H1 (cell line): ENCODE measurements at regions not wholly inside any gene's neighbourhood (a gene's known extent, or its start where the extent isn't known, plus 50 kb on each side); places are given as distances from the start of the nearest gene placed in this dataset.

Experiments used
- CTCF ChIA-PET: fragments of 300-600 bp; sonication (Branson Sonifier 250); formaldehyde crosslinking; loops from one replicate; lab custom pipeline; 2021; ENCODE audit not compliant: partially characterized antibody; lab: Charles Lee
- POLR2A ChIA-PET: fragments of 300-600 bp; sonication (Branson Sonifier 250); formaldehyde crosslinking; loops from one replicate; lab custom pipeline; 2021; ENCODE audit warnings: inconsistent platforms; ENCODE audit not compliant: partially characterized antibody; lab: Charles Lee
- DNase-seq, 2 experiments: peaks; one replicate each; pipeline versions ENCODE4 v3.0.0 to v3.0.0-alpha.2; 2010 to 2022; ENCODE audit warnings: low spot score in 2 of 2, low read depth in 1 of 2, mixed read lengths in 1 of 2
- FAIRE-seq: peaks from 2 replicates; lab custom pipeline; 2011; peaks lifted over from hg19 to GRCh38; lab: Jason Lieb, UNC
- H2AFZ ChIP-seq: 2 replicates; pipeline ENCODE4 v1.8.1; 2012; ENCODE audit warnings: low read length, inconsistent platforms
- H2AK5ac ChIP-seq: 2 replicates; pipeline ENCODE4 v1.6.1; 2013; ENCODE audit warnings: low read depth, low read length
- H2BK120ac ChIP-seq: replicated peaks from 2 replicates; pipeline ENCODE3; 2013; ENCODE audit warnings: low read depth, low read length, inconsistent platforms
- H2BK12ac ChIP-seq: 2 replicates; pipeline ENCODE4 v1.6.1; 2013; ENCODE audit warnings: low read depth, low read length
- H2BK15ac ChIP-seq: 2 replicates; pipeline ENCODE4 v1.6.1; 2013; ENCODE audit warnings: low read length
- H2BK20ac ChIP-seq: 2 replicates; pipeline ENCODE4 v1.6.1; 2013; ENCODE audit warnings: low read length
- H2BK5ac ChIP-seq: 2 replicates; pipeline ENCODE4 v1.6.1; 2013; ENCODE audit warnings: low read depth, low read length
- H3K14ac ChIP-seq: 2 replicates; pipeline ENCODE4 v1.6.1; 2013; ENCODE audit warnings: inconsistent platforms; ENCODE audit not compliant: insufficient read length
- H3K18ac ChIP-seq: 2 replicates; pipeline ENCODE4 v1.6.1; 2013; ENCODE audit warnings: low read length; ENCODE audit errors: extremely low read depth
- H3K23ac ChIP-seq: 2 replicates; pipeline ENCODE4 v1.6.1; 2013; ENCODE audit warnings: inconsistent platforms; ENCODE audit not compliant: insufficient read length
- H3K23me2 ChIP-seq: 2 replicates; pipeline ENCODE4 v1.6.1; 2013; ENCODE audit warnings: low read depth, low read length
- H3K27ac ChIP-seq: 2 replicates; pipeline ENCODE4 v1.6.1; 2011; ENCODE audit warnings: low read depth, low read length, inconsistent platforms
- H3K27me3 ChIP-seq, 4 experiments: replicated peaks in 1 of 4; 1 replicate in 1 of 4; 2 replicates in 3 of 4; pipeline versions ENCODE4 v1.6.1 to v1.8.1; 2011 to 2013; ENCODE audit warnings: low read length in 3 of 4, mild to moderate bottlenecking in 3 of 4, inconsistent platforms in 2 of 4, mixed read lengths in 2 of 4, moderate library complexity in 1 of 4; ENCODE audit not compliant: control insufficient read depth in 3 of 4, insufficient read depth in 3 of 4; ENCODE audit errors: extremely low read depth in 1 of 4
- H3K36me3 ChIP-seq, 4 experiments: 2 replicates each; pipeline versions ENCODE4 v1.6.1 to v1.8.1; 2011 to 2013; ENCODE audit warnings: mild to moderate bottlenecking in 4 of 4, low read length in 3 of 4, moderate library complexity in 2 of 4, control low read depth in 1 of 4, inconsistent platforms in 1 of 4; ENCODE audit not compliant: insufficient read depth in 4 of 4, control insufficient read depth in 2 of 4
- H3K4ac ChIP-seq: replicated peaks from 2 replicates; pipeline ENCODE3; 2013; ENCODE audit warnings: low read length, low read depth, mixed read lengths, inconsistent platforms; ENCODE audit not compliant: insufficient read length
- H3K4me1 ChIP-seq, 4 experiments: replicated peaks in 1 of 4; 1 replicate in 1 of 4; 2 replicates in 3 of 4; pipeline versions ENCODE4 v1.6.1 to v1.8.1; 2011 to 2013; ENCODE audit warnings: low read length in 3 of 4, inconsistent platforms in 2 of 4, mixed read lengths in 1 of 4; ENCODE audit not compliant: insufficient read depth in 4 of 4, control insufficient read depth in 3 of 4
- H3K4me2 ChIP-seq, 2 experiments: 2 replicates each; pipeline versions ENCODE4 v1.6.1 to v1.8.1; 2011 to 2013; ENCODE audit warnings: low read depth in 2 of 2, low read length in 2 of 2, control low read depth in 1 of 2, inconsistent platforms in 1 of 2, mild to moderate bottlenecking in 1 of 2; ENCODE audit not compliant: insufficient read depth in 1 of 2
- H3K4me3 ChIP-seq, 4 experiments: fragments of 200-600, 300-600 bp in 1 of 4; sonication (generic), shearing (Covaris generic), sonication (Bioruptor Twin) in 1 of 4; 2 replicates each; pipeline versions ENCODE4 v1.5.1 to v1.8.1; 2011 to 2016; ENCODE audit warnings: low read length in 4 of 4, low read depth in 3 of 4, control low read depth in 2 of 4, inconsistent platforms in 2 of 4, mild to moderate bottlenecking in 2 of 4, mixed read lengths in 1 of 4, moderate library complexity in 1 of 4; ENCODE audit not compliant: insufficient read depth in 2 of 4; ENCODE audit errors: extremely low read depth in 1 of 4
- H3K56ac ChIP-seq: replicated peaks from 2 replicates; pipeline ENCODE3; 2013; ENCODE audit warnings: low read depth, mild to moderate bottlenecking, mixed read lengths, low read length, inconsistent platforms; ENCODE audit not compliant: insufficient read length
- H3K79me1 ChIP-seq: 2 replicates; pipeline ENCODE4 v1.6.1; 2013; ENCODE audit warnings: low read depth, low read length, control low read depth
- H3K79me2 ChIP-seq, 2 experiments: 2 replicates each; pipeline versions ENCODE4 v1.6.1 to v1.8.1; 2012 to 2013; ENCODE audit warnings: low read length in 2 of 2, mild to moderate bottlenecking in 2 of 2, inconsistent platforms in 1 of 2; ENCODE audit not compliant: insufficient read depth in 2 of 2, control insufficient read depth in 1 of 2
- H3K9ac ChIP-seq, 4 experiments: replicated peaks in 1 of 4; 1 replicate in 1 of 4; 2 replicates in 3 of 4; pipeline versions ENCODE4 v1.6.1 to v1.8.1; 2011 to 2013; ENCODE audit warnings: low read depth in 3 of 4, low read length in 3 of 4, control low read depth in 2 of 4, mild to moderate bottlenecking in 2 of 4, moderate library complexity in 2 of 4, inconsistent platforms in 1 of 4; ENCODE audit errors: extremely low read depth in 1 of 4
- H3K9me3 ChIP-seq, 2 experiments: 2 replicates each; pipeline versions ENCODE4 v1.6.1 to v1.8.1; 2012 to 2013; ENCODE audit warnings: mild to moderate bottlenecking in 2 of 2, moderate library complexity in 2 of 2, control low read depth in 1 of 2, inconsistent platforms in 1 of 2, low read depth in 1 of 2, low read length in 1 of 2, mixed read lengths in 1 of 2; ENCODE audit not compliant: insufficient read depth in 2 of 2
- H4K20me1 ChIP-seq, 2 experiments: replicated peaks in 1 of 2; 2 replicates each; pipeline versions ENCODE3 to v1.8.1; 2011 to 2013; ENCODE audit warnings: inconsistent platforms in 2 of 2, low read length in 2 of 2, mild to moderate bottlenecking in 1 of 2; ENCODE audit not compliant: insufficient read depth in 2 of 2, control insufficient read depth in 1 of 2
- H4K5ac ChIP-seq: 2 replicates; pipeline ENCODE4 v1.6.1; 2013; ENCODE audit warnings: low read length, low read depth, mixed read lengths, inconsistent platforms; ENCODE audit not compliant: insufficient read length
- H4K8ac ChIP-seq: 2 replicates; pipeline ENCODE4 v1.8.0; 2013; ENCODE audit warnings: mild to moderate bottlenecking, moderate library complexity, low read length, inconsistent platforms; ENCODE audit not compliant: insufficient read depth; ENCODE audit errors: extremely low read depth
- H4K91ac ChIP-seq: replicated peaks from 2 replicates; pipeline ENCODE3; 2013; ENCODE audit warnings: low read length, mixed read lengths, inconsistent platforms; ENCODE audit not compliant: insufficient read length
- HDAC2 ChIP-seq, 2 experiments: fragments of 300-600 bp in 1 of 2; sonication (generic) in 1 of 2; IDR thresholded peaks; 2 replicates each; pipeline ENCODE4 v1.6.1; 2011 to 2012; ENCODE audit warnings: low read depth in 2 of 2, low read length in 2 of 2, mild to moderate bottlenecking in 2 of 2, moderate library complexity in 2 of 2, borderline replicate concordance in 1 of 2, inconsistent platforms in 1 of 2
- SIN3A ChIP-seq, 2 experiments: IDR thresholded peaks in 1 of 2; conservative IDR thresholded peaks in 1 of 2; 2 replicates each; pipeline ENCODE4 v1.6.1; 2011 to 2012; ENCODE audit warnings: low read length in 2 of 2, improper control_type of control experiment in 1 of 2, low read depth in 1 of 2, mild to moderate bottlenecking in 1 of 2
- WGBS, 2 experiments: shearing (Covaris generic) in 1 of 2; methylation state at CpG; one replicate each; pipeline versions ENCODE4 v1.1.6 to v1.1.7; 2013 to 2015; ENCODE audit warnings: low lambda C conversion rate in 2 of 2, mixed read lengths in 2 of 2, inconsistent platforms in 1 of 2, low coverage in 1 of 2, missing lambda C conversion rate in 1 of 2; ENCODE audit not compliant: insufficient replicate concordance in 2 of 2, insufficient coverage in 1 of 2, insufficient read length in 1 of 2; ENCODE audit errors: extremely low coverage in 1 of 2, missing lambda C conversion rate in 1 of 2; 5-methylcytosine and 5-hydroxymethylcytosine counted together

DNA sequence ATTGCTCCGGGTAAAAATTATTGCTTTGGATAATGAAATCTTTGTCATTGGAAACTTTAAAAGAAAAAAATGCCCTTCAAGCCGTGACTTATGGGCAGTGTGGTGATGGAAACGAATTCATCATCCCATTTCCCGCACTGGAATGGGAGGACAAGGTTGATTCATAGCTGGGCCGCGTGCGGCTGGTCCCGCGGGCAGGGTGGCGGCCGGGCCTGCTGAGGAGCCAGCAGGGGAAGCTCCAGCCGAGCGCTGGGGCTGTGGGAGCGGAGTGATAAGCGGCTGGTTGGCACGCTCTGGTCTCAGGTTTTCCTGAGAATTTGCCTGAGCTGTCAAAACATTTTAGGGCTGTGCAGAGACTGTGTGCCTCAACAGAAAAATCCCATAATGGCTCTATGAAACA is 351.7 kb downstream of the CDC5L start:
- Histone ChIP-seq H2BK5ac (no peak overlapping the region), H3K36me3 (no peaks in the 10 kb centered on the region), H3K27ac (no peak overlapping the region), H4K91ac (no peak overlapping the region), H3K79me1 (no peaks in the 10 kb centered on the region), H4K5ac (no peak overlapping the region), H3K18ac (peak overlapping the region; percentile 12; the same call in 1 of the 2 replicates), H3K9me3 (no peaks in the 10 kb centered on the region), H3K9ac (no peak overlapping the region), H2BK12ac (0 out of 2 replicates have a peak overlapping the region, but pooled peaks have one; percentile 53), H3K14ac (no peak overlapping the region), H2BK20ac (no peak overlapping the region), H2BK120ac (peak overlapping the region; percentile 22), H2AFZ (no peak overlapping the region), H3K4ac (no peak overlapping the region), H3K23me2 (no peaks in the 10 kb centered on the region), H4K20me1 (no peaks in the 10 kb centered on the region), H3K79me2 (no peaks in the 10 kb centered on the region), H2AK5ac (no peak overlapping the region), H3K23ac (no peak overlapping the region), H3K27me3 (no peaks in the 10 kb centered on the region), H4K8ac (no peak overlapping the region), H2BK15ac (no peak overlapping the region; the same call in 1 of the 2 replicates), H3K4me3 (no peak overlapping the region), H3K4me1 (peaks cover 0 to 10% (median 5%) of the 10 kb centered on the region in 4 experiments; a peak in 6 of 7 replicates), H3K4me2 (0 out of 4 replicates have a peak overlapping the region, but pooled peaks of 1 of the 2 experiments have one; percentile 41), H3K56ac (no peak overlapping the region)
- DNase-seq (no peak), FAIRE-seq (no peak)
- ChIA-PET CTCF (interaction anchor here (1.0 to 1.1 kb wide), 2 partner anchors 67 to 82 kb away, joined by 3 read pairs; no protein-coding TSS in a partner anchor), POLR2A (interaction anchor here (1.7 kb wide), 1 partner anchor 10 kb away, joined by 4 read pairs; no protein-coding TSS in a partner anchor)
- TF ChIP-seq HDAC2 (IDR thresholded peaks at IDR 0.05; ENCODE audit: borderline replicate concordance in 1 of 2, low read depth in 2 of 2, low read length in 2 of 2) (no peak), SIN3A (conservative IDR thresholded peaks at IDR 0.05 in 1 of 2, IDR thresholded peaks at IDR 0.05 in 1 of 2; ENCODE audit: low read depth in 1 of 2, low read length in 2 of 2) (no peak)
- WGBS, 2 experiments = 80% methylated on average over 16 of the region's 16 CpGs; no CpG with 5 or more reads in 1 of the 2 experiments
